ENCODE measurements at regions not wholly inside any gene's neighbourhood (a gene's known extent, or its start where the extent isn't known, plus 50 kb on each side); places are given as distances from the start of the nearest gene placed in this dataset.

- no peak for DNase-seq
Measured at GRCh38 chr6:22003287-22003686, 293.5 kb downstream of the PRL start.

- no peak for DNase-seq
Measured at GRCh38 chr6:22006795-22007194, 290.0 kb downstream of the PRL start.

- no peak for DNase-seq
Measured at GRCh38 chr6:22007469-22007868, 289.4 kb downstream of the PRL start.

- DNase-seq: no peak
Measured at GRCh38 chr6:22008248-22008836, 288.5 kb downstream of the PRL start.

GRCh38 chr6:22010102-22010501 is 286.7 kb downstream of the PRL start:
- DNase-seq: no peak

- DNase-seq: no peak
Measured at GRCh38 chr6:22015216-22015615, 281.6 kb downstream of the PRL start.

- no peak for DNase-seq
Measured at GRCh38 chr6:22015944-22016343, 280.9 kb downstream of the PRL start.

- DNase-seq: no peak
Measured at GRCh38 chr6:22017272-22017671, 279.6 kb downstream of the PRL start.

- DNase-seq: no peak
Measured at GRCh38 chr6:22017766-22018165, 279.1 kb downstream of the PRL start.

- DNase-seq: no peak
Measured at GRCh38 chr6:22019857-22020256, 277.0 kb downstream of the PRL start.

GRCh38 chr6:22020299-22021003 is 276.4 kb downstream of the PRL start:
- no peak for DNase-seq

- no peak for DNase-seq
Measured at GRCh38 chr6:22021966-22022365, 274.9 kb downstream of the PRL start.

GRCh38 chr6:22023937-22024336 is 272.9 kb downstream of the PRL start:
- DNase-seq: no peak

GRCh38 chr6:22024973-22025467 is 271.8 kb downstream of the PRL start:
- no peak for DNase-seq

GRCh38 chr6:22025468-22026163 is 271.2 kb downstream of the PRL start:
- DNase-seq: no peak

GRCh38 chr6:22026164-22026678 is 270.6 kb downstream of the PRL start:
- DNase-seq: no peak

- no peak for DNase-seq
Measured at GRCh38 chr6:22027040-22027725, 269.7 kb downstream of the PRL start.

GRCh38 chr6:22028403-22029090 is 268.3 kb downstream of the PRL start:
- DNase-seq: no peak

- DNase-seq: no peak
Measured at GRCh38 chr6:22029171-22029570, 267.7 kb downstream of the PRL start.

GRCh38 chr6:22030730-22031619 is 265.9 kb downstream of the PRL start:
- no peak for DNase-seq

- no peak for DNase-seq
Measured at GRCh38 chr6:22035690-22036089, 261.1 kb downstream of the PRL start.

- no peak for DNase-seq
Measured at GRCh38 chr6:22036275-22036674, 260.6 kb downstream of the PRL start.
